GM23338 (cell line): ENCODE measurements at regions not wholly inside any gene's neighbourhood (a gene's known extent, or its start where the extent isn't known, plus 50 kb on each side); places are given as distances from the start of the nearest gene placed in this dataset.
A peak's percentile ranks its signal among the peaks of the same experiment; 100 is the strongest.

ENCODE experiments used
- ATAC-seq: fragments of 200-7000 bp; cut with Tn5 transposase; 3 replicates; pipeline ENCODE4 v1.9.1; 2020
- DNase-seq: peaks from one replicate; pipeline ENCODE4 v3.0.0-alpha.2; 2015; ENCODE audit warnings: low spot score
- H2AFZ ChIP-seq: fragments of 200-600 bp; sonication (generic); 2 replicates; pipeline ENCODE4 v1.8.0; 2016; ENCODE audit warnings: antibody characterized with exemption, mild to moderate bottlenecking, moderate library complexity
- H3F3A ChIP-seq: fragments of 200-600 bp; sonication (generic); replicated peaks from 2 replicates; pipeline ENCODE4 v1.8.0; 2017; ENCODE audit warnings: antibody characterized with exemption, mixed run types, low read depth
- H3K27ac ChIP-seq: fragments of 200-600 bp; sonication (generic); 2 replicates; pipeline ENCODE4 v1.6.1; 2016; ENCODE audit warnings: low read depth
- H3K27me3 ChIP-seq: fragments of 200-600 bp; sonication (generic); 2 replicates; pipeline ENCODE4 v1.8.0; 2016; ENCODE audit warnings: mild to moderate bottlenecking, mixed run types, moderate library complexity; ENCODE audit not compliant: insufficient read depth
- H3K36me3 ChIP-seq: fragments of 200-600 bp; sonication (generic); 2 replicates; pipeline ENCODE4 v1.8.0; 2016; ENCODE audit warnings: mild to moderate bottlenecking; ENCODE audit not compliant: insufficient read depth
- H3K4me1 ChIP-seq: fragments of 200-600 bp; sonication (generic); 2 replicates; pipeline ENCODE4 v1.8.0; 2016; ENCODE audit warnings: mild to moderate bottlenecking, moderate library complexity; ENCODE audit not compliant: insufficient read depth
- H3K4me2 ChIP-seq: fragments of 200-600 bp; sonication (generic); 2 replicates; pipeline ENCODE4 v1.7.1; 2017; ENCODE audit warnings: mixed run types
- H3K4me3 ChIP-seq: fragments of 200-600 bp; sonication (generic); 2 replicates; pipeline ENCODE4 v1.6.1; 2016; ENCODE audit warnings: mixed run types
- H3K79me2 ChIP-seq: fragments of 200-600 bp; sonication (generic); replicated peaks from 2 replicates; pipeline ENCODE4 v1.8.0; 2017; ENCODE audit warnings: mild to moderate bottlenecking; ENCODE audit not compliant: insufficient read depth
- H3K9me2 ChIP-seq: fragments of 200-600 bp; sonication (generic); 2 replicates; pipeline ENCODE4 v1.8.0; 2017; ENCODE audit not compliant: insufficient read depth
- H4K20me1 ChIP-seq: fragments of 200-600 bp; sonication (generic); replicated peaks from 2 replicates; pipeline ENCODE4 v1.8.0; 2017; ENCODE audit warnings: mild to moderate bottlenecking; ENCODE audit not compliant: insufficient read depth
- H3K27ac Mint-ChIP-seq: 2 replicates; pipeline ENCODE4 v1.8.0; 2020; ENCODE audit warnings: inconsistent platforms, mild to moderate bottlenecking, moderate library complexity, mixed read lengths
- H3K27me3 Mint-ChIP-seq: 3 replicates; pipeline ENCODE4 v1.8.0; 2022; ENCODE audit warnings: low read depth, mild to moderate bottlenecking, moderate library complexity, mixed read lengths, inconsistent platforms; ENCODE audit not compliant: insufficient read depth, poor library complexity
- H3K36me3 Mint-ChIP-seq: 3 replicates; pipeline ENCODE4 v1.8.0; 2021; ENCODE audit warnings: low read depth, mild to moderate bottlenecking, inconsistent platforms, moderate library complexity, mixed read lengths
- H3K4me1 Mint-ChIP-seq: 3 replicates; pipeline ENCODE4 v1.8.0; 2020; ENCODE audit warnings: mild to moderate bottlenecking, inconsistent platforms, mixed read lengths
- H3K4me3 Mint-ChIP-seq: 3 replicates; pipeline ENCODE4 v1.8.0; 2021; ENCODE audit warnings: moderate library complexity, mild to moderate bottlenecking, inconsistent platforms, mixed read lengths
- H3K9me3 Mint-ChIP-seq: 3 replicates; pipeline ENCODE4 v1.8.0; 2020; ENCODE audit warnings: moderate library complexity, mild to moderate bottlenecking, inconsistent platforms, mixed read lengths
- CREB1 ChIP-seq: fragments of 250-450 bp; sonication (Bioruptor Pico); IDR thresholded peaks from 2 replicates; pipeline ENCODE4 v1.5.0; 2020; ENCODE audit warnings: low read depth, mild to moderate bottlenecking, moderate library complexity
- EZH2 ChIP-seq: fragments of 200-600 bp; sonication (generic); IDR thresholded peaks from one replicate; pipeline ENCODE4 v1.8.0; 2017; ENCODE audit warnings: antibody characterized with exemption, mild to moderate bottlenecking, low read depth; ENCODE audit not compliant: unreplicated experiment
- JUNB ChIP-seq: IDR thresholded peaks from one replicate; pipeline ENCODE4 v1.6.1; 2016; ENCODE audit warnings: antibody characterized with exemption; ENCODE audit not compliant: unreplicated experiment
- NANOG ChIP-seq: IDR thresholded peaks from 2 replicates; pipeline ENCODE4 v1.6.1; 2016; ENCODE audit warnings: antibody characterized with exemption, borderline replicate concordance
- POLR2AphosphoS5 ChIP-seq: IDR thresholded peaks from 2 replicates; pipeline ENCODE4 v1.6.1; 2016; ENCODE audit warnings: antibody characterized with exemption, low read depth
- REST ChIP-seq: IDR thresholded peaks from one replicate; pipeline ENCODE4 v1.6.1; 2018; ENCODE audit warnings: antibody characterized with exemption; ENCODE audit not compliant: unreplicated experiment
- STAT1 ChIP-seq: IDR thresholded peaks from one replicate; pipeline ENCODE4 v1.6.1; 2016; ENCODE audit warnings: antibody characterized with exemption; ENCODE audit not compliant: unreplicated experiment
- ZNF114 ChIP-seq: fragments of 250-450 bp; sonication (Bioruptor Pico); IDR thresholded peaks from 2 replicates; pipeline ENCODE4 v1.5.0; 2020; ENCODE audit warnings: mild to moderate bottlenecking, moderate library complexity
- ZNF331 ChIP-seq: fragments of 250-450 bp; sonication (Bioruptor Pico); IDR thresholded peaks from 2 replicates; pipeline ENCODE4 v1.5.0; 2020; ENCODE audit warnings: low read depth, mild to moderate bottlenecking, moderate library complexity
- ZNF462 ChIP-seq: fragments of 250-450 bp; sonication (Bioruptor Pico); IDR thresholded peaks from 2 replicates; pipeline ENCODE4 v1.5.0; 2020; ENCODE audit warnings: mild to moderate bottlenecking, moderate library complexity
- TF ChIP-seq, protein P1 (sequence below), 2 experiments: fragments of 200-600 bp in 1 of 2; sonication (generic) in 1 of 2; conservative IDR thresholded peaks; 2 replicates each; pipeline versions ENCODE4 v1.5.1 to v1.6.1; 2016 to 2017; ENCODE audit warnings: antibody characterized with exemption in 2 of 2, low read depth in 2 of 2, mild to moderate bottlenecking in 2 of 2, moderate library complexity in 1 of 2
- TF ChIP-seq, protein P2 (sequence below): IDR thresholded peaks from 2 replicates; pipeline ENCODE4 v1.6.1; 2016; ENCODE audit warnings: antibody characterized with exemption

DNA sequence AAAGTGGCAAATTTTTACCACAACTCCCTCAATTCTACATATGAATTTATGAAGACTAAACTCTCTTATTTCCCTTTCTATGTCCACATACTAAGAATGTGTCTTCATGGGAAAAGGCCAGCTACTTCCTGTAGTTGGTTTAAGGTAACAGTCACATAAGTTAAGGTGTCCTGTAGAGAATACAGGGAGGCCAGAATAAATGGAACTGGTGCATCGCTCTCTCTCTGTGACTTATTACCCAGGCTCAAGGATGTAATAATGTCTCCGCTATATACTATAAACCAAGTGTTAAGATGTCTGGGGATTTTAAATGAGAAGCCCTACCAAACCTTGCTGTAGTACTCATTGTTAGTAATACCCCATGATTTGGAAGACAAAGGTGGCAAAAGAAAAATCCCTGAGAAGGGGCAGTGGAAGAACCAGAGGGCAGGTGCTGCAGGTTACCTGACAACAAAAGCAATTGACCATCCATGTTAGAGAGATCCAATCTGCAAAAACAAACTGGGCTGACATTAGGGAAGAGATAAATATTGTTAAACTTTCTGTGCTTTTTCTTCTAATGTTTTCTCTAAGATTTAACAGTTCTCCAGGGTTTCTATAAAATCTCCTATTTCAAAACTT, 372.8 kb downstream of the TMX3 start (continued):
- TF ChIP-seq ZNF462 (CRISPR knock-in tag) = 0 out of 2 replicates have a peak, but pooled peaks have one; percentile 11

- 0 out of 2 replicates have a peak, but pooled peaks cover 6% of the 10 kb centered on the region for H3K4me1 ChIP-seq
- H3K4me2 ChIP-seq = no peak overlapping the region
- no peaks in the 10 kb centered on the region for H3K79me2 ChIP-seq
- H3K27ac Mint-ChIP-seq = no peak overlapping the region
- H4K20me1 ChIP-seq = no peaks in the 10 kb centered on the region
- no peaks in the 10 kb centered on the region for H3F3A ChIP-seq
- H2AFZ ChIP-seq = no peak overlapping the region
- no peaks in the 10 kb centered on the region; the same call in 1 of the 2 replicates for H3K9me2 ChIP-seq
- no peaks in the 10 kb centered on the region for H3K27me3 ChIP-seq
- peaks cover 10% of the 10 kb centered on the region; the same call in 2 of the 3 replicates for H3K4me1 Mint-ChIP-seq
- DNase-seq = no peak
- H3K4me3 Mint-ChIP-seq = no peak overlapping the region
- no peaks in the 10 kb centered on the region for H3K27me3 Mint-ChIP-seq
- H3K9me3 Mint-ChIP-seq = peaks cover 3% of the 10 kb centered on the region; the same call in 1 of the 3 replicates
- no peaks in the 10 kb centered on the region for H3K36me3 Mint-ChIP-seq
- no peak overlapping the region for H3K4me3 ChIP-seq
- no peak overlapping the region for H3K27ac ChIP-seq
- no peaks in the 10 kb centered on the region for H3K36me3 ChIP-seq
- ATAC-seq = no peak
- TF ChIP-seq, protein P1, sequence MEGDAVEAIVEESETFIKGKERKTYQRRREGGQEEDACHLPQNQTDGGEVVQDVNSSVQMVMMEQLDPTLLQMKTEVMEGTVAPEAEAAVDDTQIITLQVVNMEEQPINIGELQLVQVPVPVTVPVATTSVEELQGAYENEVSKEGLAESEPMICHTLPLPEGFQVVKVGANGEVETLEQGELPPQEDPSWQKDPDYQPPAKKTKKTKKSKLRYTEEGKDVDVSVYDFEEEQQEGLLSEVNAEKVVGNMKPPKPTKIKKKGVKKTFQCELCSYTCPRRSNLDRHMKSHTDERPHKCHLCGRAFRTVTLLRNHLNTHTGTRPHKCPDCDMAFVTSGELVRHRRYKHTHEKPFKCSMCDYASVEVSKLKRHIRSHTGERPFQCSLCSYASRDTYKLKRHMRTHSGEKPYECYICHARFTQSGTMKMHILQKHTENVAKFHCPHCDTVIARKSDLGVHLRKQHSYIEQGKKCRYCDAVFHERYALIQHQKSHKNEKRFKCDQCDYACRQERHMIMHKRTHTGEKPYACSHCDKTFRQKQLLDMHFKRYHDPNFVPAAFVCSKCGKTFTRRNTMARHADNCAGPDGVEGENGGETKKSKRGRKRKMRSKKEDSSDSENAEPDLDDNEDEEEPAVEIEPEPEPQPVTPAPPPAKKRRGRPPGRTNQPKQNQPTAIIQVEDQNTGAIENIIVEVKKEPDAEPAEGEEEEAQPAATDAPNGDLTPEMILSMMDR (conservative IDR thresholded peaks at IDR 0.05; ENCODE audit: low read depth in 2 of 2) = no peak
- TF ChIP-seq ZNF114 (no peak), ZNF331 (CRISPR knock-in tag) (no peak), POLR2AphosphoS5 (no peak), CREB1 (CRISPR knock-in tag) (no peak), EZH2 (no peak), REST (no peak), JUNB (no peak), NANOG (no peak), STAT1 (no peak)
- TF ChIP-seq, protein P2, sequence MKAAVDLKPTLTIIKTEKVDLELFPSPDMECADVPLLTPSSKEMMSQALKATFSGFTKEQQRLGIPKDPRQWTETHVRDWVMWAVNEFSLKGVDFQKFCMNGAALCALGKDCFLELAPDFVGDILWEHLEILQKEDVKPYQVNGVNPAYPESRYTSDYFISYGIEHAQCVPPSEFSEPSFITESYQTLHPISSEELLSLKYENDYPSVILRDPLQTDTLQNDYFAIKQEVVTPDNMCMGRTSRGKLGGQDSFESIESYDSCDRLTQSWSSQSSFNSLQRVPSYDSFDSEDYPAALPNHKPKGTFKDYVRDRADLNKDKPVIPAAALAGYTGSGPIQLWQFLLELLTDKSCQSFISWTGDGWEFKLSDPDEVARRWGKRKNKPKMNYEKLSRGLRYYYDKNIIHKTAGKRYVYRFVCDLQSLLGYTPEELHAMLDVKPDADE = no peak
Observed at GRCh38 chr18:68340606-68341005, 374.3 kb downstream of the TMX3 start.
